ENCODE measurements at regions not wholly inside any gene's neighbourhood (a gene's known extent, or its start where the extent isn't known, plus 50 kb on each side); places are given as distances from the start of the nearest gene placed in this dataset.

GRCh38 chr3:65083240-65083639, 395.4 kb upstream of the ADAMTS9 start (continued):
- TF ChIP-seq, protein P1, sequence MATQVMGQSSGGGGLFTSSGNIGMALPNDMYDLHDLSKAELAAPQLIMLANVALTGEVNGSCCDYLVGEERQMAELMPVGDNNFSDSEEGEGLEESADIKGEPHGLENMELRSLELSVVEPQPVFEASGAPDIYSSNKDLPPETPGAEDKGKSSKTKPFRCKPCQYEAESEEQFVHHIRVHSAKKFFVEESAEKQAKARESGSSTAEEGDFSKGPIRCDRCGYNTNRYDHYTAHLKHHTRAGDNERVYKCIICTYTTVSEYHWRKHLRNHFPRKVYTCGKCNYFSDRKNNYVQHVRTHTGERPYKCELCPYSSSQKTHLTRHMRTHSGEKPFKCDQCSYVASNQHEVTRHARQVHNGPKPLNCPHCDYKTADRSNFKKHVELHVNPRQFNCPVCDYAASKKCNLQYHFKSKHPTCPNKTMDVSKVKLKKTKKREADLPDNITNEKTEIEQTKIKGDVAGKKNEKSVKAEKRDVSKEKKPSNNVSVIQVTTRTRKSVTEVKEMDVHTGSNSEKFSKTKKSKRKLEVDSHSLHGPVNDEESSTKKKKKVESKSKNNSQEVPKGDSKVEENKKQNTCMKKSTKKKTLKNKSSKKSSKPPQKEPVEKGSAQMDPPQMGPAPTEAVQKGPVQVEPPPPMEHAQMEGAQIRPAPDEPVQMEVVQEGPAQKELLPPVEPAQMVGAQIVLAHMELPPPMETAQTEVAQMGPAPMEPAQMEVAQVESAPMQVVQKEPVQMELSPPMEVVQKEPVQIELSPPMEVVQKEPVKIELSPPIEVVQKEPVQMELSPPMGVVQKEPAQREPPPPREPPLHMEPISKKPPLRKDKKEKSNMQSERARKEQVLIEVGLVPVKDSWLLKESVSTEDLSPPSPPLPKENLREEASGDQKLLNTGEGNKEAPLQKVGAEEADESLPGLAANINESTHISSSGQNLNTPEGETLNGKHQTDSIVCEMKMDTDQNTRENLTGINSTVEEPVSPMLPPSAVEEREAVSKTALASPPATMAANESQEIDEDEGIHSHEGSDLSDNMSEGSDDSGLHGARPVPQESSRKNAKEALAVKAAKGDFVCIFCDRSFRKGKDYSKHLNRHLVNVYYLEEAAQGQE (IDR thresholded peaks at IDR 0.05; ENCODE audit: unreplicated experiment): no peak
- TF ChIP-seq EZH2phosphoT487 (IDR thresholded peaks at IDR 0.05; ENCODE audit: unreplicated experiment) (no peak), ZNF331 (CRISPR knock-in tag; IDR thresholded peaks at IDR 0.05; ENCODE audit: low read depth) (no peak), ZNF114 (CRISPR knock-in tag; IDR thresholded peaks at IDR 0.05) (no peak), JUNB (IDR thresholded peaks at IDR 0.05; ENCODE audit: unreplicated experiment) (no peak), CREB1 (CRISPR knock-in tag; IDR thresholded peaks at IDR 0.05; ENCODE audit: low read depth) (no peak)

GRCh38 chr3:65081536-65081935, 393.7 kb upstream of the ADAMTS9 start:
- H3K27ac ChIP-seq (ENCODE audit: low read depth): no peak overlapping the region
- no peaks in the 10 kb centered on the region for H4K20me1 ChIP-seq (replicated peaks; ENCODE audit: insufficient read depth)
- H3K9me3 Mint-ChIP-seq: peaks cover 4% of the 10 kb centered on the region; the same call in 1 of the 3 replicates
- peaks cover 1% of the 10 kb centered on the region for H3K27me3 Mint-ChIP-seq (ENCODE audit: insufficient read depth, low read depth, poor library complexity)
- no peaks in the 10 kb centered on the region for H3K9me2 ChIP-seq (ENCODE audit: insufficient read depth)
- H3K4me1 ChIP-seq (ENCODE audit: insufficient read depth): peaks cover 5% of the 10 kb centered on the region
- H2AFZ ChIP-seq: no peak overlapping the region
- H3K4me3 Mint-ChIP-seq: no peak overlapping the region
- ATAC-seq: no peak
- peaks cover 16% of the 10 kb centered on the region for H3K4me1 Mint-ChIP-seq
- no peaks in the 10 kb centered on the region for H3K27me3 ChIP-seq (ENCODE audit: insufficient read depth)
- DNase-seq (ENCODE audit: low spot score): no peak
- H3K79me2 ChIP-seq (replicated peaks; ENCODE audit: insufficient read depth): no peaks in the 10 kb centered on the region
- no peak overlapping the region for H3K4me2 ChIP-seq
- no peaks in the 10 kb centered on the region for H3K36me3 Mint-ChIP-seq (ENCODE audit: low read depth)
- no peaks in the 10 kb centered on the region for H3K36me3 ChIP-seq (ENCODE audit: insufficient read depth)
- H3K4me3 ChIP-seq: no peak overlapping the region
- H3K27ac Mint-ChIP-seq: no peak overlapping the region
- H3F3A ChIP-seq (replicated peaks; ENCODE audit: low read depth): no peaks in the 10 kb centered on the region
- no peak for TF ChIP-seq EZH2 (IDR thresholded peaks at IDR 0.05; ENCODE audit: low read depth, unreplicated experiment)
- TF ChIP-seq ZNF114 (CRISPR knock-in tag; IDR thresholded peaks at IDR 0.05): no peak
- no peak for TF ChIP-seq CREB1 (CRISPR knock-in tag; IDR thresholded peaks at IDR 0.05; ENCODE audit: low read depth)
- TF ChIP-seq POLR2AphosphoS5 (IDR thresholded peaks at IDR 0.05; ENCODE audit: low read depth): no peak
- no peak for TF ChIP-seq ZNF331 (CRISPR knock-in tag; IDR thresholded peaks at IDR 0.05; ENCODE audit: low read depth)
- TF ChIP-seq ZNF462 (CRISPR knock-in tag; IDR thresholded peaks at IDR 0.05): no peak
- TF ChIP-seq CTCF (conservative IDR thresholded peaks at IDR 0.05; ENCODE audit: low read depth in 2 of 2): no peak
- no peak for TF ChIP-seq EZH2phosphoT487 (IDR thresholded peaks at IDR 0.05; ENCODE audit: unreplicated experiment)
- TF ChIP-seq ETS1 (IDR thresholded peaks at IDR 0.05): no peak
